Right lobe of liver (tissue), 4 donors: ENCODE measurements at regions not wholly inside any gene's neighbourhood (a gene's known extent, or its start where the extent isn't known, plus 50 kb on each side); places are given as distances from the start of the nearest gene placed in this dataset.

ENCODE experiments used
- CTCF ChIP-seq, 4 donors: fragments of 200-600 bp in 3 of 4; fragments of 450-650 bp in 1 of 4; IDR thresholded peaks; one replicate each; pipeline versions ENCODE4 v1.5.1 to v1.8.0; 2016 to 2022; ENCODE audit warnings: antibody characterized with exemption in 4 of 4, mild to moderate bottlenecking in 2 of 4
- POLR2A ChIP-seq: fragments of 450-650 bp; IDR thresholded peaks from one replicate; pipeline ENCODE4 v1.6.1; 2017; ENCODE audit warnings: antibody characterized with exemption, mild to moderate bottlenecking
- donor health status: DM: no; HTN: no; CAD: no.
- donor health status: DM: no; HTN: no; CAD: no.
- donor health status: DM: no; HTN: yes; CAD: no.

- no peak for TF ChIP-seq POLR2A
- TF ChIP-seq CTCF (IDR thresholded peaks at IDR 0.05) = no peak
Measured at GRCh38 chr13:53281677-53282076, 253.1 kb downstream of the OLFM4 start.
